PC-9 (cell line): ENCODE measurements at regions not wholly inside any gene's neighbourhood (a gene's known extent, or its start where the extent isn't known, plus 50 kb on each side); places are given as distances from the start of the nearest gene placed in this dataset.

Experiments
- BruUV-seq: library from RNA; stranded (reverse); fragments of 400-500 nt; replicated peaks from 2 replicates; lab custom pipeline; 2021; lab: Mats Ljungman, UMichigan
- CTCF ChIA-PET: fragments of 300-600 bp; sonication (Branson Sonifier 250); formaldehyde crosslinking; loops from one replicate; lab custom pipeline; 2022; ENCODE audit warnings: antibody characterized with exemption; lab: Charles Lee
- POLR2A ChIA-PET: fragments of 300-600 bp; sonication (Branson Sonifier 250); formaldehyde crosslinking; loops from one replicate; lab custom pipeline; 2022; ENCODE audit warnings: antibody characterized with exemption; ENCODE audit not compliant: unreplicated experiment; lab: Charles Lee
- DNase-seq, 2 experiments: peaks; one replicate each; pipeline versions ENCODE4 v3.0.0 to v3.0.0-alpha.2; 2015 to 2022; ENCODE audit warnings: mixed read lengths in 1 of 2
- H2AFZ ChIP-seq: fragments of 200-600 bp; sonication (generic); 2 replicates; pipeline ENCODE4 v1.8.1; 2017; ENCODE audit warnings: antibody characterized with exemption
- H3F3A ChIP-seq: fragments of 200-600 bp; sonication (generic); 2 replicates; pipeline ENCODE4 v1.8.1; 2017; ENCODE audit warnings: antibody characterized with exemption, mild to moderate bottlenecking, low read depth; ENCODE audit not compliant: insufficient read depth
- H3K27ac ChIP-seq: fragments of 200-600 bp; sonication (generic); 2 replicates; pipeline ENCODE4 v1.6.1; 2016; ENCODE audit warnings: mixed run types
- H3K27me3 ChIP-seq: fragments of 200-600 bp; sonication (generic); 2 replicates; pipeline ENCODE4 v1.6.1; 2016; ENCODE audit warnings: low read depth, mixed run types; ENCODE audit not compliant: insufficient read depth
- H3K36me3 ChIP-seq: fragments of 200-600 bp; sonication (generic); 2 replicates; pipeline ENCODE4 v1.6.1; 2016; ENCODE audit warnings: low read depth, mixed run types
- H3K4me1 ChIP-seq: fragments of 200-600 bp; sonication (generic); replicated peaks from 2 replicates; pipeline ENCODE4 v1.6.1; 2016; ENCODE audit warnings: mixed run types; ENCODE audit not compliant: insufficient read depth
- H3K4me2 ChIP-seq: fragments of 200-600 bp; sonication (generic); 2 replicates; pipeline ENCODE4 v1.6.1; 2017; ENCODE audit warnings: mixed run types
- H3K4me3 ChIP-seq: fragments of 200-600 bp; sonication (generic); 2 replicates; pipeline ENCODE4 v1.6.1; 2016; ENCODE audit warnings: mixed run types
- H3K79me2 ChIP-seq: fragments of 200-600 bp; sonication (generic); 2 replicates; pipeline ENCODE4 v1.6.1; 2017; ENCODE audit warnings: low read depth, mixed run types
- H3K9me2 ChIP-seq: fragments of 200-600 bp; sonication (generic); 2 replicates; pipeline ENCODE4 v1.8.1; 2017; ENCODE audit warnings: mild to moderate bottlenecking; ENCODE audit not compliant: insufficient read depth
- H3K9me3 ChIP-seq: fragments of 200-600 bp; sonication (generic); 2 replicates; pipeline ENCODE4 v1.8.1; 2016; ENCODE audit warnings: low read depth; ENCODE audit not compliant: insufficient read depth
- H4K20me1 ChIP-seq: fragments of 200-600 bp; sonication (generic); 2 replicates; pipeline ENCODE4 v1.8.1; 2017; ENCODE audit not compliant: insufficient read depth
- CTCF ChIP-seq: fragments of 200-600 bp; sonication (generic); conservative IDR thresholded peaks from 2 replicates; pipeline ENCODE4 v1.6.1; 2017; ENCODE audit warnings: mixed run types, antibody characterized with exemption, mild to moderate bottlenecking, moderate library complexity
- EZH2 ChIP-seq: fragments of 200-600 bp; sonication (generic); IDR thresholded peaks from 2 replicates; pipeline ENCODE4 v1.8.0; 2017; ENCODE audit warnings: antibody characterized with exemption, low read depth
- intact Hi-C: fragments of 100-400 bp; cut with micrococcal nuclease; formaldehyde crosslinking; loops from one replicate; pipeline ENCODE4 v1.10.0; 2022; ENCODE audit not compliant: unreplicated experiment

GRCh38 chr6:41418741-41419140 is 83.3 kb downstream of the NCR2 start:
- ChIA-PET CTCF (no interaction called here), POLR2A (interaction anchor here (0.6 kb wide), 1 partner anchor 42 kb away, joined by 7 read pairs; no protein-coding TSS in a partner anchor)
- Histone ChIP-seq H2AFZ (no peak overlapping the region), H3K27me3 (peaks cover 72% of the 10 kb centered on the region), H3K36me3 (no peaks in the 10 kb centered on the region), H3K27ac (no peak overlapping the region), H3F3A (no peaks in the 10 kb centered on the region), H3K4me1 (no peaks in the 10 kb centered on the region), H4K20me1 (no peaks in the 10 kb centered on the region), H3K9me3 (no peaks in the 10 kb centered on the region), H3K4me3 (no peak overlapping the region), H3K9me2 (no peaks in the 10 kb centered on the region), H3K4me2 (no peak overlapping the region), H3K79me2 (no peaks in the 10 kb centered on the region)
- no peak for TF ChIP-seq EZH2
- no peak for TF ChIP-seq CTCF
- no peak for DNase-seq
- BruUV-seq: no TSS peak
- intact Hi-C loops: no loop called here

- POLR2A ChIA-PET: no interaction called here
- CTCF ChIA-PET: no interaction called here
Observed at GRCh38 chr6:41419385-41419784, 84.0 kb downstream of the NCR2 start.

GRCh38 chr6:41420186-41420585 is 84.8 kb downstream of the NCR2 start:
- intact Hi-C loops: no loop called here
- Histone ChIP-seq H3K9me2 (no peaks in the 10 kb centered on the region), H3K4me1 (no peaks in the 10 kb centered on the region), H2AFZ (no peak overlapping the region), H3K4me3 (no peak overlapping the region), H3K36me3 (no peaks in the 10 kb centered on the region), H4K20me1 (no peaks in the 10 kb centered on the region), H3K27ac (no peak overlapping the region), H3K9me3 (no peaks in the 10 kb centered on the region), H3K27me3 (peaks cover 62% of the 10 kb centered on the region), H3F3A (no peaks in the 10 kb centered on the region), H3K79me2 (no peaks in the 10 kb centered on the region), H3K4me2 (no peak overlapping the region)
- no peak for TF ChIP-seq EZH2
- TF ChIP-seq CTCF: no peak
- POLR2A ChIA-PET: no interaction called here
- no peak for DNase-seq
- no TSS peak for BruUV-seq
- CTCF ChIA-PET: no interaction called here

More at GRCh38 chr6:41419385-41419784, 84.0 kb downstream of the NCR2 start:
- Histone ChIP-seq H3K79me2 (no peaks in the 10 kb centered on the region), H3K4me3 (no peak overlapping the region), H3K9me2 (no peaks in the 10 kb centered on the region), H3K27me3 (peaks cover 68% of the 10 kb centered on the region), H2AFZ (no peak overlapping the region), H3K36me3 (no peaks in the 10 kb centered on the region), H3K4me1 (no peaks in the 10 kb centered on the region), H4K20me1 (no peaks in the 10 kb centered on the region), H3K9me3 (no peaks in the 10 kb centered on the region), H3K27ac (no peak overlapping the region), H3K4me2 (no peak overlapping the region), H3F3A (no peaks in the 10 kb centered on the region)
- intact Hi-C loops: no loop called here
- no TSS peak for BruUV-seq
- no peak for DNase-seq
- TF ChIP-seq CTCF (no peak), EZH2 (no peak)
